Adrenal gland (tissue), 9 donors: ENCODE measurements at regions not wholly inside any gene's neighbourhood (a gene's known extent, or its start where the extent isn't known, plus 50 kb on each side); places are given as distances from the start of the nearest gene placed in this dataset.
"Not testable (repeated sequence)": the region's sequence is repeated elsewhere in the genome, so short reads cannot be mapped to it uniquely, and the experiment has no call there.

Source experiments
- DNase-seq, 7 donors: peaks; one replicate each; pipeline ENCODE4 v3.0.0-alpha.2; 2019 to 2020
- H3K27ac ChIP-seq, 5 donors: fragments of 200-600 bp; sonication (generic) in 4 of 5; 1 replicate in 3 of 5; 2 replicates in 2 of 5; pipeline versions ENCODE4 v1.5.1 to v1.8.0; 2016 to 2020; ENCODE audit warnings: mild to moderate bottlenecking in 1 of 5
- H3K27me3 ChIP-seq: fragments of 200-600 bp; 2 replicates; pipeline ENCODE4 v1.8.0; 2021
- H3K36me3 ChIP-seq, 2 donors: fragments of 200-600 bp; replicated peaks in 1 of 2; 1 replicate in 1 of 2; 2 replicates in 1 of 2; pipeline versions ENCODE4 v1.5.1 to v1.8.0; 2018 to 2022
- H3K4me1 ChIP-seq, 2 donors: fragments of 200-600 bp; replicated peaks in 1 of 2; 1 replicate in 1 of 2; 2 replicates in 1 of 2; pipeline versions ENCODE4 v1.5.1 to v1.8.0; 2018 to 2021
- H3K4me3 ChIP-seq, 4 donors: fragments of 200-600 bp; sonication (generic) in 3 of 4; one replicate each; pipeline ENCODE4 v1.5.1; 2016 to 2018
- H3K9me3 ChIP-seq, 3 donors: fragments of 200-600 bp; sonication (generic) in 1 of 3; replicated peaks in 1 of 3; 1 replicate in 2 of 3; 2 replicates in 1 of 3; pipeline versions ENCODE4 v1.5.1 to v1.8.0; 2016 to 2021
- POLR2A ChIP-seq, 2 donors: fragments of 450-650 bp; IDR thresholded peaks; one replicate each; pipeline ENCODE4 v1.6.1; 2017; ENCODE audit warnings: antibody characterized with exemption in 2 of 2, mild to moderate bottlenecking in 2 of 2, moderate library complexity in 1 of 2
- WGBS, 4 donors: extraction: QIAGEN DNeasy Blood & Tissue Kit in 2 of 4; methylation state at CpG; one replicate each; pipeline versions ENCODE4 v1.1.5 to v1.1.7; 2013 to 2017; 5-methylcytosine and 5-hydroxymethylcytosine counted together
- intact Hi-C, 2 donors: fragments of 100-400 bp; cut with DNase I; formaldehyde crosslinking; loops; one replicate each; pipeline versions ENCODE4 v1.14.1 to v1.15.0; 2022 to 2023
- TF ChIP-seq, protein P1 (sequence below), 6 experiments: fragments of 450-650 bp in 4 of 6; fragments of 200-600 bp in 2 of 6; sonication (generic) in 1 of 6; IDR thresholded peaks; 1 replicate in 5 of 6; 2 replicates in 1 of 6; pipeline versions ENCODE4 v1.5.1 to v1.8.0; 2016 to 2021; ENCODE audit warnings: antibody characterized with exemption in 6 of 6, mild to moderate bottlenecking in 2 of 6, moderate library complexity in 1 of 6
- donor health status: healthy with polysubstance abuse.
- donor health status: Bipolar disorder and iron deficiency.
- donor health status: DM: yes; HTN: yes; CAD: no.
- donor health status: DM: no; HTN: no; CAD: no.
- donor health status: DM: no; HTN: no; CAD: no.

DNA sequence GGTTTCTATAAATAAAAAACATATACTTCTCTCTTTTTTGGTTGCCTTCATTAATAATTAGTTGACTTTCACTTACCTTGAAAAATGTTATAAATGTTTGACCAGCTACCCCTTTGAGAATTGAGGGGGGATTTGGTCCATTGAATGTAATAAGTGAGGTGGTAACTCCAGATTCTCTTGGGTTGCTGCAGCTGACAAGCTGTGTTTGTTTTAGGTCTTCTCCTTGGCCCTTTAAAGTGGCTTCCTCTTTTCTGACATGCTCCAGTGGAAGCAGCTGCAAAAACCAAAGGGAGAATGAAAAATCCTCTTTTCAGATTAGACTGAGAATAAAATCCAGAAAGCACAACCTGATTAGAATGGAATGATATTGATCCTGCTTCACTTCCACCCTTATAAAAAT lies 410.5 kb downstream of the TMEM38B start:
- Histone ChIP-seq H3K36me3 (no peaks in the 10 kb centered on the region), H3K27me3 (no peaks in the 10 kb centered on the region), H3K9me3 (no peaks in the 10 kb centered on the region), H3K27ac (no peak overlapping the region), H3K4me3 (no peak overlapping the region), H3K4me1 (no peaks in the 10 kb centered on the region)
- DNase-seq = no peak
- no peak for TF ChIP-seq POLR2A (IDR thresholded peaks at IDR 0.05)
- TF ChIP-seq, protein P1, sequence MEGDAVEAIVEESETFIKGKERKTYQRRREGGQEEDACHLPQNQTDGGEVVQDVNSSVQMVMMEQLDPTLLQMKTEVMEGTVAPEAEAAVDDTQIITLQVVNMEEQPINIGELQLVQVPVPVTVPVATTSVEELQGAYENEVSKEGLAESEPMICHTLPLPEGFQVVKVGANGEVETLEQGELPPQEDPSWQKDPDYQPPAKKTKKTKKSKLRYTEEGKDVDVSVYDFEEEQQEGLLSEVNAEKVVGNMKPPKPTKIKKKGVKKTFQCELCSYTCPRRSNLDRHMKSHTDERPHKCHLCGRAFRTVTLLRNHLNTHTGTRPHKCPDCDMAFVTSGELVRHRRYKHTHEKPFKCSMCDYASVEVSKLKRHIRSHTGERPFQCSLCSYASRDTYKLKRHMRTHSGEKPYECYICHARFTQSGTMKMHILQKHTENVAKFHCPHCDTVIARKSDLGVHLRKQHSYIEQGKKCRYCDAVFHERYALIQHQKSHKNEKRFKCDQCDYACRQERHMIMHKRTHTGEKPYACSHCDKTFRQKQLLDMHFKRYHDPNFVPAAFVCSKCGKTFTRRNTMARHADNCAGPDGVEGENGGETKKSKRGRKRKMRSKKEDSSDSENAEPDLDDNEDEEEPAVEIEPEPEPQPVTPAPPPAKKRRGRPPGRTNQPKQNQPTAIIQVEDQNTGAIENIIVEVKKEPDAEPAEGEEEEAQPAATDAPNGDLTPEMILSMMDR (IDR thresholded peaks at IDR 0.05) = no peak
- intact Hi-C loops = no loop called here

DNA sequence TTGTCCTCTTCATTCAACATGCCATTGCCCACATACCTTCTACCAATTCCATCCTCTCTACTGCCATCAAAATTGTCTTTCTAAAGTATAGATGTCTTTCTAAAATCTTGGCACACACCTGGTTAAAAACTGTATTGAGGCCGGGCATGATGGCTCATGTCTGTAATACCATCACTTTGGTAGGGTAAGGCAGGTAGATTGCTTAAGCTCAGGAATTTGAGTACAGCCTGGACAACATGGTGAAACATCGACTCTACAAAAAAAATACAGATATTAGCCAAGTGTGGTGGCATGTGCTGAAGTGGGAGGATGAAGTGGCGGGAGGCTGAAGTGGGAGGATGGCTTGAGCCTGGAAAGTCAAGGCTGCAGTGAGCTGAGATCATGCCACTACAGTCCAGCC lies 412.1 kb downstream of the TMEM38B start:
- Histone ChIP-seq H3K27ac (no peak overlapping the region), H3K27me3 (no peaks in the 10 kb centered on the region), H3K9me3 (no peaks in the 10 kb centered on the region), H3K4me3 (no peak overlapping the region), H3K36me3 (no peaks in the 10 kb centered on the region), H3K4me1 (no peaks in the 10 kb centered on the region)
- DNase-seq = no peak
- WGBS, 4 donors = 88 to 93% (median 92%) methylated on average over 3 of the region's 3 CpGs
- intact Hi-C loops = no loop called here
- TF ChIP-seq, protein P1 (IDR thresholded peaks at IDR 0.05) = no peak
- TF ChIP-seq POLR2A (IDR thresholded peaks at IDR 0.05) = no peak

DNA sequence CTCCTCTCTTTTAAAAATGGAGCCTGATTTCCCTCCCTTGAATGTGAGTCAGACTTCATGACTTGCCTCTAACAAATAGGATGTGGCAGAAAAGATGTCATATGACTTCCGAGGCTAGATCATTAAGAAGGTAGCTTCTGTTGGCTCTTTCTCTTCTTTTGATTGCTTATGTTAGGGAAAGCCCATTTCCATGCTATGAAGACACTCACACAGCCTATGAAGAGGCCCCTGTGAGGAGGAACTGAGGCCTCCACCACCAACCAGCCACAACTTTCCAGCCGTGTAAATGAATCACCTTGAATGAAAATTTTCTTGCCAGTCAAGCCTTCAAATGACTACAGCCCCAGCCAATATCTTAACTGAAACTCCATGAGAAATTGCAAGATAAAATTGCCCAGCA lies 413.4 kb downstream of the TMEM38B start:
- TF ChIP-seq, protein P1 (IDR thresholded peaks at IDR 0.05) = no peak
- TF ChIP-seq POLR2A (IDR thresholded peaks at IDR 0.05) = no peak
- Histone ChIP-seq H3K4me3 (no peak overlapping the region), H3K27ac (no peak overlapping the region), H3K36me3 (no peaks in the 10 kb centered on the region), H3K4me1 (no peaks in the 10 kb centered on the region), H3K27me3 (no peaks in the 10 kb centered on the region), H3K9me3 (no peaks in the 10 kb centered on the region)
- WGBS, 4 donors = 37 to 63% (median 47%) methylated on average over 2 of the region's 2 CpGs
- intact Hi-C loops = no loop called here
- DNase-seq = no peak

DNA sequence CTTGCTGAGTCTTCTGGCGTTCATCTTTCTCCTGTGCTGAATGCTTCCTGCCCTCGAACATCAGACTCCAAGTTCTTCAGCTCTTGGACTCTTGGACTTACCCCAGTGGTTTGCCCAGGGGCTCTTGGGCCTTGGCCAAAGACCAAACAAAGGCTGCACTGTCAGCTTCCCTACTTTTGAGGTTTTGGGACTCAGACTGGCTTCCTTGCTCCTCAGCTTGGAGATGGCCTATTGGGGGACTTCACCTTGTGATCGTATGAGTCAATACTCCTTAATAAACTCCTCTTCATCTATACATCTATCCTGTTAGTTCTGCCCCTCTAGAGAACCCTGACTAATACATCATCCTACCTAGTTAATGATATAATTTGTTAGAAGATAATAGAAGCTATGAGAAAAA lies 415.4 kb downstream of the TMEM38B start:
- H3K9me3 ChIP-seq, H3K4me3 ChIP-seq, intact Hi-C loops, H3K27me3 ChIP-seq, H3K36me3 ChIP-seq, H3K27ac ChIP-seq, H3K4me1 ChIP-seq, DNase-seq: not testable (repeated sequence)
- WGBS, 4 donors = 83 to 90% (median 87%) methylated on average over 2 to 3 of the region's 3 CpGs

DNA sequence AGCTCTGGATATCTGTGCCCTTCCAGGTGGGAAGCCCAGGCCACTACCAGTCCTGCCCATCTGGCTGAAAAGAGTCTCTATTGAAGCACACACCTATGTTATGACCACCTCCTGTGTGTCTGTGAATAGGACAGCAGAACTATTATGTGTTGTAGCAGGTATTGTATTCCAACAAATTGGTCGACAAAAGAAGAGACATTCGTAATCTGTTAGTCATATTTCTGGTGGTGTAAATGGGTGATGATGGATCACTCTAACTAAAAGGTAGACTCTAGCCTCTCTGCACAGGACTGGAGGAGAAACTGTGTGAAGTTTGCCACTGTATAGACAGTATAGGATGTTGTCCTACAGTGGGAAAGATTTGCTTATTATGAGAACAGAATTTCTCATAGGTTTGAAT lies 416.1 kb downstream of the TMEM38B start:
- intact Hi-C loops = no loop called here
- WGBS, 4 donors = 91 to 98% (median 97%) methylated on average over 2 of the region's 2 CpGs
- no peak overlapping the region for H3K4me3 ChIP-seq
- TF ChIP-seq, protein P1 (IDR thresholded peaks at IDR 0.05) = no peak
- no peak for TF ChIP-seq POLR2A (IDR thresholded peaks at IDR 0.05)
- no peaks in the 10 kb centered on the region for H3K36me3 ChIP-seq
- no peaks in the 10 kb centered on the region for H3K9me3 ChIP-seq
- H3K27ac ChIP-seq = no peak overlapping the region
- H3K4me1 ChIP-seq = no peaks in the 10 kb centered on the region
- no peak for DNase-seq
- no peaks in the 10 kb centered on the region for H3K27me3 ChIP-seq
